Mesendoderm (in vitro differentiated cells): ENCODE measurements at regions not wholly inside any gene's neighbourhood (a gene's known extent, or its start where the extent isn't known, plus 50 kb on each side); places are given as distances from the start of the nearest gene placed in this dataset.

Source experiments
- DNase-seq: peaks from one replicate; pipeline ENCODE4 v3.0.0; 2013
- H2AK5ac ChIP-seq: 2 replicates; pipeline ENCODE4 v1.6.1; 2013; ENCODE audit warnings: low read length, inconsistent platforms
- H2BK120ac ChIP-seq: 2 replicates; pipeline ENCODE4 v1.6.1; 2013; ENCODE audit warnings: low read depth, mild to moderate bottlenecking, low read length, moderate library complexity, mixed read lengths
- H2BK15ac ChIP-seq: replicated peaks from 2 replicates; pipeline ENCODE4 v1.6.1; 2013; ENCODE audit warnings: low read depth, mild to moderate bottlenecking, moderate library complexity
- H2BK5ac ChIP-seq: 2 replicates; pipeline ENCODE4 v1.6.1; 2013; ENCODE audit warnings: low read length, inconsistent platforms
- H3K18ac ChIP-seq: 2 replicates; pipeline ENCODE4 v1.6.1; 2013; ENCODE audit warnings: mild to moderate bottlenecking, low read length, mixed read lengths
- H3K23ac ChIP-seq: one replicate; pipeline ENCODE4 v1.6.1; 2013; ENCODE audit warnings: low read length
- H3K27ac ChIP-seq: 2 replicates; pipeline ENCODE4 v1.5.1; 2013; ENCODE audit warnings: low read depth, mild to moderate bottlenecking, inconsistent platforms, low read length, moderate library complexity
- H3K27me3 ChIP-seq: 2 replicates; pipeline ENCODE4 v1.6.1; 2013; ENCODE audit warnings: low read length, control low read depth, mild to moderate bottlenecking, inconsistent platforms; ENCODE audit not compliant: insufficient read depth, poor library complexity
- H3K36me3 ChIP-seq: 2 replicates; pipeline ENCODE4 v1.6.1; 2013; ENCODE audit warnings: low read length, inconsistent platforms; ENCODE audit not compliant: control insufficient read depth, insufficient read depth
- H3K4ac ChIP-seq: one replicate; pipeline ENCODE4 v1.6.1; 2013; ENCODE audit warnings: low read depth, mild to moderate bottlenecking, low read length, moderate library complexity
- H3K4me1 ChIP-seq: 2 replicates; pipeline ENCODE4 v1.6.1; 2013; ENCODE audit warnings: low read depth, low read length, inconsistent platforms; ENCODE audit not compliant: control insufficient read depth
- H3K4me2 ChIP-seq: 2 replicates; pipeline ENCODE4 v1.6.1; 2013; ENCODE audit warnings: low read length
- H3K4me3 ChIP-seq: 2 replicates; pipeline ENCODE4 v1.5.1; 2013; ENCODE audit warnings: mild to moderate bottlenecking, low read length
- H3K56ac ChIP-seq: one replicate; pipeline ENCODE4 v1.6.1; 2013; ENCODE audit warnings: low read length
- H3K79me1 ChIP-seq: 2 replicates; pipeline ENCODE4 v1.6.1; 2013; ENCODE audit warnings: low read length, inconsistent platforms
- H3K79me2 ChIP-seq: 2 replicates; pipeline ENCODE4 v1.6.1; 2013; ENCODE audit warnings: mild to moderate bottlenecking, low read length; ENCODE audit not compliant: control insufficient read depth, insufficient read depth
- H3K9ac ChIP-seq: 2 replicates; pipeline ENCODE4 v1.6.1; 2013; ENCODE audit warnings: low read length, inconsistent platforms
- H4K5ac ChIP-seq: one replicate; pipeline ENCODE4 v1.6.1; 2013; ENCODE audit warnings: low read length
- H4K8ac ChIP-seq: one replicate; pipeline ENCODE4 v1.6.1; 2013; ENCODE audit warnings: low read depth, mild to moderate bottlenecking, control low read depth, low read length, moderate library complexity
- WGBS: extraction: QIAGEN DNeasy Blood & Tissue Kit; methylation state at CpG from one replicate; pipeline ENCODE4 v1.1.7; 2013; ENCODE audit warnings: low lambda C conversion rate, missing lambda C conversion rate; ENCODE audit not compliant: insufficient coverage; ENCODE audit errors: extremely low coverage; 5-methylcytosine and 5-hydroxymethylcytosine counted together

GRCh38 chr15:36218322-36218721, 361.1 kb upstream of the CDIN1 start:
- no peaks in the 10 kb centered on the region for H3K36me3 ChIP-seq
- WGBS = no CpG with 5 or more reads among the region's 3 CpGs

GRCh38 chr15:36218991-36219390, 360.4 kb upstream of the CDIN1 start:
- Histone ChIP-seq H3K4me2 (no peak overlapping the region), H2AK5ac (no peak overlapping the region), H3K4me1 (no peaks in the 10 kb centered on the region), H3K18ac (no peak overlapping the region), H3K23ac (no peak overlapping the region), H3K4me3 (no peak overlapping the region), H4K5ac (no peak overlapping the region), H3K27ac (no peak overlapping the region), H3K79me1 (no peaks in the 10 kb centered on the region), H3K36me3 (no peaks in the 10 kb centered on the region), H3K27me3 (no peaks in the 10 kb centered on the region), H3K56ac (no peak overlapping the region), H2BK5ac (no peak overlapping the region), H3K79me2 (no peaks in the 10 kb centered on the region), H3K4ac (no peak overlapping the region), H2BK15ac (peak overlapping the region; percentile 74), H2BK120ac (no peak overlapping the region), H3K9ac (no peak overlapping the region), H4K8ac (no peak overlapping the region)
- DNase-seq = no peak
- no CpG with 5 or more reads among the region's 2 CpGs for WGBS

More at GRCh38 chr15:36218322-36218721, 361.1 kb upstream of the CDIN1 start:
- H2AK5ac ChIP-seq = no peak overlapping the region
- H3K18ac ChIP-seq = no peak overlapping the region
- H4K8ac ChIP-seq = no peak overlapping the region
- H3K9ac ChIP-seq = no peak overlapping the region
- H3K27me3 ChIP-seq = no peaks in the 10 kb centered on the region
- H3K23ac ChIP-seq = no peak overlapping the region
- H3K4me1 ChIP-seq = no peaks in the 10 kb centered on the region
- DNase-seq = no peak
- H3K27ac ChIP-seq = no peak overlapping the region
- no peak overlapping the region for H2BK5ac ChIP-seq
- no peak overlapping the region for H2BK120ac ChIP-seq
- H3K4me2 ChIP-seq = no peak overlapping the region
- no peaks in the 10 kb centered on the region for H3K79me1 ChIP-seq
- no peak overlapping the region for H2BK15ac ChIP-seq
- no peak overlapping the region for H3K4me3 ChIP-seq
- H3K4ac ChIP-seq = no peak overlapping the region
- H3K79me2 ChIP-seq = no peaks in the 10 kb centered on the region
- no peak overlapping the region for H3K56ac ChIP-seq
- no peak overlapping the region for H4K5ac ChIP-seq

- no peak overlapping the region for H3K4ac ChIP-seq
- no peaks in the 10 kb centered on the region for H3K27me3 ChIP-seq
- H2AK5ac ChIP-seq = no peak overlapping the region
- DNase-seq = peak; percentile 25
- whole genome bisulfite sequencing = no CpG with 5 or more reads among the region's 1 CpG
- H3K27ac ChIP-seq = no peak overlapping the region
- H3K4me2 ChIP-seq = no peak overlapping the region
- no peak overlapping the region for H4K8ac ChIP-seq
- H3K36me3 ChIP-seq = no peaks in the 10 kb centered on the region
- H3K9ac ChIP-seq = no peak overlapping the region
- no peak overlapping the region for H3K4me3 ChIP-seq
- no peaks in the 10 kb centered on the region for H3K4me1 ChIP-seq
- H3K18ac ChIP-seq = no peak overlapping the region
- H3K56ac ChIP-seq = no peak overlapping the region
- H3K79me2 ChIP-seq = no peaks in the 10 kb centered on the region
- H2BK120ac ChIP-seq = no peak overlapping the region
- no peaks in the 10 kb centered on the region for H3K79me1 ChIP-seq
- H2BK5ac ChIP-seq = no peak overlapping the region
- H3K23ac ChIP-seq = no peak overlapping the region
- H4K5ac ChIP-seq = no peak overlapping the region
- no peak overlapping the region for H2BK15ac ChIP-seq
Observed at GRCh38 chr15:36221992-36222391, 357.4 kb upstream of the CDIN1 start.

GRCh38 chr15:36230776-36231175, 348.6 kb upstream of the CDIN1 start:
- no peak for DNase-seq
- H2BK120ac ChIP-seq = no peak overlapping the region
- H3K4me1 ChIP-seq = peaks cover 4% of the 10 kb centered on the region

DNA sequence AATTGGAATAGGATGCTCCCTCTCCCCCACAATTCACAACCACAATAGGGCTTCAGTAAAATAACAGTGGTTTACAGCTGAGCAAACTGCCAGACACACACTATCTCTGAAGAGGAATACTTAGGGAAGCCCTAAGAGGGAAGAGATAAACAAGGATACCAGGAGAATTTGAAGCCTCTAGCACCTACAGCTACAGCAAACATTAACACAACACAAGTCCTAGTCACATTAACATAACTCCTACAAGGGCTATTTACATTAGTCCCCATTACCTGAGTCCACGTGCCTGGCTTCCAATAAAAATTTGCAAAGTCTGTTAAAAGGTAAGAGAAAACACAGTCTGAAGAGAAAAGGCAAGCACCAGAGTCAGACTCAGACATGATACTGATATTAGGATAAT, 346.9 kb upstream of the CDIN1 start:
- Histone ChIP-seq H3K4me1 (peaks cover 4% of the 10 kb centered on the region), H2BK15ac (no peak overlapping the region), H3K4ac (no peak overlapping the region), H4K8ac (no peak overlapping the region), H4K5ac (no peak overlapping the region), H2BK120ac (no peak overlapping the region), H3K9ac (no peak overlapping the region), H3K79me2 (no peaks in the 10 kb centered on the region), H3K36me3 (no peaks in the 10 kb centered on the region), H2AK5ac (no peak overlapping the region), H3K23ac (no peak overlapping the region), H3K4me3 (no peak overlapping the region), H3K18ac (no peak overlapping the region), H3K4me2 (no peak overlapping the region), H3K56ac (no peak overlapping the region), H3K27ac (no peak overlapping the region), H3K79me1 (no peaks in the 10 kb centered on the region), H3K27me3 (no peaks in the 10 kb centered on the region), H2BK5ac (no peak overlapping the region)
- WGBS = no CpG with 5 or more reads among the region's 1 CpG
- DNase-seq = peak; percentile 94

More at GRCh38 chr15:36230776-36231175, 348.6 kb upstream of the CDIN1 start:
- Histone ChIP-seq H3K4me2 (no peak overlapping the region), H4K5ac (no peak overlapping the region), H2BK5ac (no peak overlapping the region), H3K27me3 (no peaks in the 10 kb centered on the region), H3K18ac (no peak overlapping the region), H3K23ac (no peak overlapping the region), H2BK15ac (no peak overlapping the region), H3K4me3 (no peak overlapping the region), H3K9ac (no peak overlapping the region), H4K8ac (no peak overlapping the region), H3K36me3 (no peaks in the 10 kb centered on the region), H3K56ac (no peak overlapping the region), H3K79me1 (no peaks in the 10 kb centered on the region), H2AK5ac (no peak overlapping the region), H3K79me2 (no peaks in the 10 kb centered on the region), H3K4ac (no peak overlapping the region), H3K27ac (no peak overlapping the region)
- no CpG with 5 or more reads among the region's 2 CpGs for WGBS

DNA sequence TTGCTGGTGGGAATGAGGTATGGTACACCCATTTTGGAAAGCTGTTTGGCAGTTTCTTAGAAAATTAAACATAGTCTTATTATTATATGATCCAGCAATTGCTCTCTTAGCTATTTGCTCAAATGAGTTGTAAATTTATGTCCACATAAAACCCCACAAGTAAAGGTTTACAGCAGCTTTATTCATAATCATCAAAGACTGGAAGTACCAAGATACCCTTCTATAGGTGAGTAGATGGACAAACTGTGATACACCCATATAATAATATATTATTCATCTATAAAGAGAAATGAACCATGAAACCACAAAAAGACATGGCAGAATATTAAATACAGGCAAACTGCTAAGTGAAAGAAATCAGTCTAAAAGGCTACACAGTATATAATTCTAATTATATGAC, 344.7 kb upstream of the CDIN1 start:
- DNase-seq = no peak
- Histone ChIP-seq H3K4me2 (no peak overlapping the region), H3K9ac (no peak overlapping the region), H3K4ac (no peak overlapping the region), H3K79me2 (no peaks in the 10 kb centered on the region), H3K4me3 (no peak overlapping the region), H4K8ac (no peak overlapping the region), H3K27ac (no peak overlapping the region), H2AK5ac (no peak overlapping the region), H2BK15ac (no peak overlapping the region), H3K56ac (no peak overlapping the region), H3K27me3 (no peaks in the 10 kb centered on the region), H4K5ac (no peak overlapping the region), H3K23ac (no peak overlapping the region), H3K36me3 (no peaks in the 10 kb centered on the region), H3K4me1 (peaks cover 4% of the 10 kb centered on the region), H3K18ac (no peak overlapping the region), H2BK5ac (no peak overlapping the region), H3K79me1 (no peaks in the 10 kb centered on the region), H2BK120ac (no peak overlapping the region)
